ENCODE measurements at regions not wholly inside any gene's neighbourhood (a gene's known extent, or its start where the extent isn't known, plus 50 kb on each side); places are given as distances from the start of the nearest gene placed in this dataset.

DNA sequence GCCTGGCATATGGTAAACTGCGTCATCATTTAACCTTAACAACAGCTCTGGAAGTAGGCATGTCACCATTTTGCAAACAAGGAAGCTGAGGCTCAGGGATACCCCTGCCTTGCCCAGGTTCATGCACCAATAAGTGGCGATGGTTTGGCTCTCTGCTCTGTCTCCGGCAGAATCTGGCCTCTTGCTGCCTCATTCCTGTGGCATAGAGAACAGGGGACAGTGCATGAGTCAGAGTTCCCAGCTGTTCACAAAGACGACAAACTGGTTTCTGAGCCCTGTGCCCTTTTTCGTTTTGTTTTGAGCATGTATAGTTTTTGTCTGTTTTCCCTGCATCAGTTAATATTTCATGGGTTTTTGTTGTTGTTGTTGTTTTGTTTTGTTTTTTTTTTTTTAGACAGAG is 236.8 kb downstream of the OPA1 start:
- DNase-seq, result peak; percentile 50

DNA sequence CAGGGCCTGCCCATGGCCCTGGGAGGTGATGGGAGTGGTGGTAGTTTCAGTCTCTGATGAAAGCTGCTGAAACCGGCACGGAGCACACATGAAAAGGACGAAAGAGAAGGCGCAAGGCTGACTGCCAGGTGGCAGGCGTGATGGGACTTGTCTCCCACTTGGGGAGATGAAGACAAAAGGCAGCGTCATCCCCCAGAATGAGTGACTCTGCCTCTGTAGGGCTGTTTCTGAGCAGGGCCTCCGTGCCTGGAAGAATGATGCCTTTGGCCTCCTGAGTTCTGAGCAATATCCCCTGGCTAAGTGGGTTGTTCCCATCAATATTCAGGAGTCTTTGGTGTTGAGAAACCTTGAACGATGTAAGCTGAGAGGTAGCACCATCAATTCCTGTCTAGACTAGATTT is 237.8 kb downstream of the OPA1 start:
- peak; percentile 73 for DNase-seq

DNA sequence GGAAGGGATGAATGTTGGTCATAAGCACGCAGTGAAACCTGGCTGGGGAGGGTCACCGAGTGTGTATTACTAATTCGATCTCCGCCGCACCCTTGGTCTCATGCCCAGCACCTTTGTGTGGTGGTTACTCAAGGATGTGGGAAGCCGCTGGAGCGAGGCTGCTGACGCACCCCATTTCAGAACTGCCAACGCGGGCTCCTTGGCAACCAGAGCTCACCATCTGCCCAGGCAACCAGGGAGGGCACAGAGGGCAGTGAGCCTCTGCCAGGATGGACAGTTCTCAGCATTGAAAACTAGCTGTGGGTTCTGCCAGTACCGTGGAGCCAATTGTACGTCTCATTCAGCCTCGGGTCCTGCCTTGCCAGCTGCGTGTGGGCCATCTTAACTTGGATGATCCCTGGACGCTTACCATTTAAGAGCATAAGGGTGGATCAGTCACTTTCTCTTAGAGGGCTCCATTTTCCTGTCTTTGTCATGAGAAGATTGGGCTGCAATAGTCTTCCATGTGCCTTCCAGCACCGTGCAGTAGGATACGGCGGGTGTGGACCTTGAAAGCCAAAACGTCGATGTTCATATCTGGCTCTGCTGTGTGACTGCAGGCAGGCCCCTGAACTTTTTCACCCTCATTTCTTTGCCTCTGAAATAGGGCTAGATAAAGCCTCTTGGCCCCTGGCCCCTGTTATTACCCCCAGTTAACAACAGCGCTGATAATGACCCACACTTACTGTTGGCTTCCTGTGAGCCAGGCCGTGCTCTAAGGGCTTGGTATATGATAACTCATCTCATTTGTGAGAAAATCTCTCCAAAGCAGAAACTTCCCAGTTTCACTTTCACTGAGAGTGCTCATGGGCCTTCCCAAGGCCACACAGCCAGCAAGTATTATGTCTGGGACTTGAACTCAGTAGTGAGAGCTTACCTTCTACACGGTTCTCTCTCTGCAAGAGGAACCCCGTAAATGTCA is 238.8 kb downstream of the OPA1 start:
- peak; percentile 90 for DNase-seq

- DNase-seq, result no peak
Observed at GRCh38 chr3:193832833-193833413, 239.9 kb downstream of the OPA1 start.

- DNase-seq, result no peak
Observed at GRCh38 chr3:193833592-193833991, 240.6 kb downstream of the OPA1 start.

GRCh38 chr3:193835414-193835813 is 242.4 kb downstream of the OPA1 start:
- no peak for DNase-seq

DNA sequence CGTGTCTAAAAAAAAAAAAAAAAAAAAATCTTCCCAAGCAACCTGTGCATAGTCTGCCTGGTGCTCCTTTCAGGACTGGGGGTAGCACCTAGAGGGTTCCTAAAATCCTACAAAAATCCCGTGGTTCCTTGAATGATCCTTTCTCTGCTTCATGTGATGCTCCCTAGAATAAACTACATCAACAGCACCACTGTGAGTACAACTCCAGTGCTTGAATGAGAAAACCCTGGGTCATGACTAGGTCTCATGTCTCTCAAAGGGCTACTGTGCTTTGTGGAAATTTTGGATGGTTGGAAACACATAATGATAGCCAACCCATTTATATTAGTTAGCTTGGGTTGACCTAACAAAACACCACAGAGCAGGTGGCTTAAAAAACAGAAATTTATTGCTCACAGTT is 243.5 kb downstream of the OPA1 start:
- no peak for DNase-seq

DNA sequence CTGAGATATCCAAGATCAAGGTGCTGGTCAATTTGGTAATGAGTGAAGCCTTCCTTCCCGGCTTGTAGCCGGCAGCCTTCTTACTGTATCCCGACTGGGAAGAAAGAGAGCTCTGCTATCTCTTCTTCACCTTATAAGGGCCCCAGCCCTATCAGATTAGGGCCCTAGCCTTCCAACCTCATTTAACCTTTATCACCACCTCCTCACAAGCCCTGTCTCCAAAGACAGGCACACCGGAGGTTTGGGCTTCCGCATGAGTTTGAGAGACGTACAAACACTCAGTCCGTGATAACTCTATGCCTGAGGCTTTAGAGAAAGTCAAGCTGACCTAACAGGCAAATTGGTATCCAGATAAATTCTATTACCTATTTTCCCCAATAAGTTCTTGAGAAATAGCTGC is 243.9 kb downstream of the OPA1 start:
- no peak for DNase-seq

DNA sequence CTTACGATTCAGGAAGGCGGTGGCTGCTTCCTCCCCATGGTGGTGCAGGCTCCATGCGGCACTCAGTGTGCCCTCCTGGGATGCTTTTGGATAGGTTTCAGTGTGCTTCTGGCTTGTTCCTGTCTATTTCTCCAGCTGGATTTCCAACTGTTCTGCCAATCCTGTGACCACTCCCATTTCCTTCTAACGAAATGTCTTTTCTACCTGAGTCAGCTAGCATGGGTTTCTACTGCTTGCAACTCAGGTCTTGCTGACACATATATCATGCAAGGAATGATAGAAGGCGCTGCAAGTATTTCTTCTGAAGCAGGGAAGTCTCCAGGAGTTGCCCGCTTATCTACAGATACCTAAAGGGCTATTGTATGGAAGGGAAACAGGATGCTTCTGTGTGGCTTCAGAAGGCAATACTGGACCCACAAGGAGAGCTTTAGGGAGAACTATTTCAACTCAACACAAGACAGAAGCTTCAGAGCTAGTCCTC is 244.4 kb downstream of the OPA1 start:
- DNase-seq, result no peak

GRCh38 chr3:193840111-193840641 is 247.2 kb downstream of the OPA1 start:
- no peak for DNase-seq

- DNase-seq, result no peak
Observed at GRCh38 chr3:193841581-193841980, 248.6 kb downstream of the OPA1 start.

DNA sequence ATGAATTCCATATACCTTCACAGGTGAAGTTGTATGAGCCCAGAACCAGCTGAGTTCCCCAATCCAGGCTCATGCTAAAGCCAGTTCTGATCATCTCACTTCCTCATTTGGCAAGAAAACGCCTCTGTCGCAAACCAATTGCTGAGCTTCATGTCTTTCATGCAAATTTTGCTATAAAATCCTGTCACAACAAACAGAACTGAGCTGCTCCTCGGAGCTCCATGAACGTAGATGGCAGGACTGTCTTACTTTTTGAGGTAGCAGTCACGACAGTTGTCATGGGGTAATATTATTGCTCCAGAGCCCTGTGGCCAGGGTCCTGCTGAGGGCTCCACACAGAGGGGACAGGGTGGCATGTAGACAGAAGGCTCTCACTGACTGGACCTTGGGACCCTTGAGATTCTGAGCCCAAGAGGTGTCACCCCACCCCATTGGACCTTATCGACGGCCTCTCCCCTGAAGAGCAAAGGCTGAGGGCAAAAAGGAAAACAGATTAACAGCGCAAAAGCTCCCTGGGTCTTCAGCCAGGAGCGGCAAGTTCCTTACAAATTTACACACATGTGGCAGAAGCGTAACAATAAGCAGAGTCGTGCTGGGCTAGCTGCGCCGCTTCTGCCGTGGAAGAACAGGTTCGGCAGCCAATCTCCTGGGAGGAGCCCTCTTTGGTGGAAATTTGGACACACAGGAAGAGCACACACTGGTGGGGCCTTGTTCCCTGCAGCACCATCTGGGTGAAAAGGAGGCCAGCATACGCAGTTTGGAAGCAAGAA is 249.2 kb downstream of the OPA1 start:
- peak; percentile 84 for DNase-seq

GRCh38 chr3:193842832-193843473 is 249.9 kb downstream of the OPA1 start:
- no peak for DNase-seq

DNA sequence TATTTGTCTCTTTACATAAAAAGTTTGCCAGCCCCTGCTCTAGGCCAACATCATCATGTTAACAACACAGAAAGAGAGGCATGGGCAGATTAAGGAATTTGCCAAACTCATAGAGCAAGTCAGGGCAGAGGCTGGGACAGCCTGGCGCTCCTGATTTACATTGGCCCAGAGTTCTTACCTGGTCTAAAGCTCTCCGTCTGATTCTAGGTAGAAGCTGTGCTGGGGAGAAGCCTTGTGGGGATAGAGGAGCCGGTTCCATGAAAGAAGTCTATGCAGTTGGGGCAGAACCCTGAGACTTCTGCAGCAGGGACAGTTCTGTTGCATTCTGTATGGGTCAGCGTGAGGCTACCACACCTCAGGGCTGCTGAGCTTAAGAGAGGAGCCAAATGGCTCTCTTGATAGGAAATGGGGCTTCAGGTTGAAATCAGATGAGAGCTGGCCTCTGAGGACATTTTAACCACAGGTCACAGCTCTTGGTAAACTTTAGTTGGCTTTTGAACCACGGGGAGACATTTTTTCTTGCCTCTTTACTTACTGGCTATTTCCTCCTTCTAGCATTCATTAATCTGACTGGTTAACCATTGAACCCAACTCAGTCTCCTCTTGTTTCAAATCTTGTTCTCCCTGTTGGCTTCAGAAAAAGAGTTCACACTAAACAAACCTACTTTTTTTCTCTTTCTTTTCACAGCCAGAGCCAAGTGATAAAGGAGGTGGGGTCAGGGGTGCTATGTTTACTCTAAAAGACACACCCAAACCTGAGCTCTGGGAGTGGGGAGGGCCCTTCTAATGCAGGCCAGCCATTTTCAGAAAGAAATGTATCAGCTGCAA is 250.7 kb downstream of the OPA1 start:
- DNase-seq, result no peak

DNA sequence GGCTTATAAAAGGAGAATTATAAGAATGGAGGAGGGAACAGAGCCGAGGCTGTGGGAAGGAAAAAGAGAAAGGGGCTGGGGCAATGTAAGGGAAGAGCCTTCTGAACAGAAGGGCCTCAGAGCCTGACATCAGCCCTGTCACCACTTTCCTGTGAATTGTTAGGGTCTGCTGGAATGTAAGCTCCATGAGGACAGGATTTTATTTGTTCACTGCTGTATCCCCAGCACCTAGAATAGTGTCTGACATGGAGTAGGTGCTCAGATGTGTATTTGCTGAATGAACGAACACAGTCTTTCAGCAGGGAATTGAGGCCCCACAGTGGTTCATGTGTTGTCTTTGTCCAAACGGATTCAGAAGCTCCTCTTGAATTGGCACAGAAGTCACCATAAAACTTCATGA is 251.5 kb downstream of the OPA1 start:
- DNase-seq, result no peak

- no peak for DNase-seq
Observed at GRCh38 chr3:193845144-193845543, 252.1 kb downstream of the OPA1 start.

DNA sequence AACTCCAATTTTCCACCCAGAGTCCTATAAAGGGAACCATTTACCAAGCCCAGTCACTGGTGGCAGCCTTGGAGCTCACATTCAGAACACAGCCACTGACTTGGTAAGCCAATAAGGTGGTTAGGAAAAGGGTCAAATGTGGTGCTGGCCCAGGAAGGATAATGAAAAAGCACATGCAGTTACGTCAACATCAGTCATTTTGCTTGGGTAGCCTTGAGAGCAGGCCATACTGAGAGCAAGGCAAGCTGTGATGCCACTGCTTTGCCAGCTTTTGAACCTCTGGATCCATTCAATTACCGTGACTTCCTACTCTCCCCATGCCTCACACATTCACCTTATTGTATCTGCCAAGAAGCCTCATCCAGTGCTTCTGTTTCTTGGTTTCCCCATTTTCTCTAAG is 253.6 kb downstream of the OPA1 start:
- DNase-seq, result no peak

DNA sequence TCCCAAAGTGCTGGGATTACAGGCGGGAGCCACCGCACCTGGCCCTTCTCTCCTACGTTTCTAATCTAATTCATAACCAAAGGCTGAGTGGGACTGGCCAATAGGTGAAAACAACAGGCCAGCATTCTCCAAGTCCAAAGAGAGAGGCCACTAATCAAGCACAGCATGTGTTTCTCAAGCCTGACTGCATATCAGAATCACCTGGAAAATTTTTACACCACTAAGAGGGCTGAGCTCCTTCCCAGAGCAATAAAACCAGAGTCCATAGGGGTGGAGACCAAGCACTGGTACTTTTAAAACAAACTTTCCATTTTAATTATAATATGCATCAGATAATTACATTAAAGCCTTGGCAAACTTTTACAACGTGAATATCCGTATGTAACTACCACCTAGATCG is 254.4 kb downstream of the OPA1 start:
- DNase-seq, result no peak

DNA sequence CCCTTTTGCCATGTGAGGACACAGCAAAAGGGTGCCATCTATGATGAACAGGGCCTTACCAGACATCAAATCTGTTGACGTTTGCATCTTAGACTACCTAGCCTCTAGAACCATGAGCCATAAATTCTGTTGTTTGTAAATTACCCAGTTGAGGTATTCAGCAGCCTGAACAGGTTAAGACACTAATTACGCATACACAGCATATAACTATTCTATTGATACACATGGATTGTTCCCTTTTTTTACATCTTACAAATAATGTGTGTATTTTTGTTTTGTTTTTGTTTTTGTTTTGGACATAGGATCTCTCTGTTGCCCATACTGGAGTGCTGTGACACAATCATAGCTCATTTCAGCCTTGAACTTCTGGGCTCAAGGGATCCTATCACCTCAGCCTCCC is 255.5 kb downstream of the OPA1 start:
- no peak for DNase-seq

DNA sequence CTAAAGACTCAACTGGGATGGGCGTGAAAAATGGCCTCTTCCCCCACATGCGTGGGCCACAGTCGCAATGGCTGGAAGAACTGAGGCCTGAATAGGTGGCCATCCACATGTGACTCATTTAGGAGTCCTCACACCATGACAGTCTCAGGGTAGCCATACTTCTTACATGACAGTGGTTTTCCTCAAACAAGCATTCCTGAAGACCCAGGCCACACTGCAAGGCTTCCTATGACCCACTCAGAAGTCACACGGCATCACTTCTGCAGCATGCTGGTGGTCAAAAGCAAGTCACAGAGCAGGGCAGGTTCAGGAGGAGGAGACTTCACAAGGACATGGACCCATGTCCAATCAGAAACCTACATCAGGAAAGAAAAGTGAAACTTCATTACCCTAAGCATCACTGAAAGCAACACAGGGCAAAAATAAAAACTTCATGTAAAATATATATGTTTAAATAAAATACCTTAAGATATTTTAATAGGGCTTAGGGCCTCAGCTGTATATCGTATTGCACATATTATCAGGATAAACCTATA is 257.1 kb downstream of the OPA1 start:
- DNase-seq, result no peak

GRCh38 chr3:193851428-193851847 is 258.4 kb downstream of the OPA1 start:
- no peak for DNase-seq
